IMR-90 (cell line): ENCODE measurements at regions not wholly inside any gene's neighbourhood (a gene's known extent, or its start where the extent isn't known, plus 50 kb on each side); places are given as distances from the start of the nearest gene placed in this dataset.

Source experiments
- CEBPB ChIP-seq: IDR thresholded peaks from 2 replicates; pipeline ENCODE4 v1.6.1; 2012; ENCODE audit warnings: low read depth, low read length, improper control_type of control experiment
- CHD1 ChIP-seq: IDR thresholded peaks from 2 replicates; pipeline ENCODE4 v1.6.1; 2012; ENCODE audit warnings: low read depth, low read length, improper control_type of control experiment
- MAFK ChIP-seq: IDR thresholded peaks from 2 replicates; pipeline ENCODE4 v1.6.1; 2012; ENCODE audit warnings: low read depth, low read length, improper control_type of control experiment
- MXI1 ChIP-seq: IDR thresholded peaks from 2 replicates; pipeline ENCODE4 v1.6.1; 2012; ENCODE audit warnings: low read depth, mild to moderate bottlenecking, low read length, moderate library complexity, borderline replicate concordance
- POLR2A ChIP-seq: IDR thresholded peaks from 2 replicates; pipeline ENCODE4 v1.6.1; 2012; ENCODE audit warnings: mild to moderate bottlenecking, low read depth, low read length
- RAD21 ChIP-seq: IDR thresholded peaks from 2 replicates; pipeline ENCODE4 v1.6.1; 2012; ENCODE audit warnings: low read length, improper control_type of control experiment
- RCOR1 ChIP-seq: IDR thresholded peaks from 2 replicates; pipeline ENCODE4 v1.6.1; 2012; ENCODE audit warnings: mild to moderate bottlenecking, low read length, improper control_type of control experiment; ENCODE audit not compliant: insufficient replicate concordance
- SMC3 ChIP-seq: fragments of 150-350 bp; IDR thresholded peaks from 2 replicates; pipeline ENCODE4 v1.6.1; 2016; ENCODE audit warnings: low read depth, mild to moderate bottlenecking, antibody characterized with exemption, low read length, moderate library complexity
- TF ChIP-seq, protein P1 (sequence below): conservative IDR thresholded peaks from 2 replicates; pipeline ENCODE4 v1.5.1; 2012; ENCODE audit warnings: mild to moderate bottlenecking, low read depth, low read length, improper control_type of control experiment
- TF ChIP-seq, protein P2 (sequence below): fragments of 150-350 bp; IDR thresholded peaks from 2 replicates; pipeline ENCODE4 v1.6.1; 2017; ENCODE audit warnings: mild to moderate bottlenecking, antibody characterized with exemption, low read length, low read depth
- TF ChIP-seq, protein P3 (sequence below): fragments of 150-350 bp; IDR thresholded peaks from 2 replicates; pipeline ENCODE4 v1.6.1; 2016; ENCODE audit warnings: low read depth, mild to moderate bottlenecking, low read length, moderate library complexity, borderline replicate concordance

DNA sequence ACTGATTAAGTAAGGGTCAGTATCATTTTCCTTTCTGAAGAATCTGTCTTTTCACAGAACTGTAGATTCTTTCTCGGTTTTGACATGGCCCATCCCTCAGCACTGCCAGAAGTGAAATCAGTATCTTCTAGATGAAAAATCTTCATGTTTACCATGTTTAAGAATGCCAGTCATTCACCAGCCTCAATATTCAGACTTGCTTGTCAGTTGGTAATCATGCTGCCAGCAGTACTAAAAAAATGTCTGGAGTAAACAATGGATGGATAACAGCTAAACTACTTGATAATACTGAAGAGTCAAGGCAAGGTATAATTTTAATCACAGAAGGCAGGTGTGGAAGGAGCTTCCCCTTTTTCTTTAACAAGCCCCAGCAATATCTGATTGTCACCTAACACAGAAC lies 306.8 kb upstream of the DMAC1 start:
- TF ChIP-seq CHD1 (no peak), POLR2A (no peak), RAD21 (no peak), CEBPB (no peak), RCOR1 (no peak), MXI1 (no peak), MAFK (no peak), SMC3 (no peak)
- TF ChIP-seq, protein P1, sequence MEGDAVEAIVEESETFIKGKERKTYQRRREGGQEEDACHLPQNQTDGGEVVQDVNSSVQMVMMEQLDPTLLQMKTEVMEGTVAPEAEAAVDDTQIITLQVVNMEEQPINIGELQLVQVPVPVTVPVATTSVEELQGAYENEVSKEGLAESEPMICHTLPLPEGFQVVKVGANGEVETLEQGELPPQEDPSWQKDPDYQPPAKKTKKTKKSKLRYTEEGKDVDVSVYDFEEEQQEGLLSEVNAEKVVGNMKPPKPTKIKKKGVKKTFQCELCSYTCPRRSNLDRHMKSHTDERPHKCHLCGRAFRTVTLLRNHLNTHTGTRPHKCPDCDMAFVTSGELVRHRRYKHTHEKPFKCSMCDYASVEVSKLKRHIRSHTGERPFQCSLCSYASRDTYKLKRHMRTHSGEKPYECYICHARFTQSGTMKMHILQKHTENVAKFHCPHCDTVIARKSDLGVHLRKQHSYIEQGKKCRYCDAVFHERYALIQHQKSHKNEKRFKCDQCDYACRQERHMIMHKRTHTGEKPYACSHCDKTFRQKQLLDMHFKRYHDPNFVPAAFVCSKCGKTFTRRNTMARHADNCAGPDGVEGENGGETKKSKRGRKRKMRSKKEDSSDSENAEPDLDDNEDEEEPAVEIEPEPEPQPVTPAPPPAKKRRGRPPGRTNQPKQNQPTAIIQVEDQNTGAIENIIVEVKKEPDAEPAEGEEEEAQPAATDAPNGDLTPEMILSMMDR = no peak
- TF ChIP-seq, protein P2, sequence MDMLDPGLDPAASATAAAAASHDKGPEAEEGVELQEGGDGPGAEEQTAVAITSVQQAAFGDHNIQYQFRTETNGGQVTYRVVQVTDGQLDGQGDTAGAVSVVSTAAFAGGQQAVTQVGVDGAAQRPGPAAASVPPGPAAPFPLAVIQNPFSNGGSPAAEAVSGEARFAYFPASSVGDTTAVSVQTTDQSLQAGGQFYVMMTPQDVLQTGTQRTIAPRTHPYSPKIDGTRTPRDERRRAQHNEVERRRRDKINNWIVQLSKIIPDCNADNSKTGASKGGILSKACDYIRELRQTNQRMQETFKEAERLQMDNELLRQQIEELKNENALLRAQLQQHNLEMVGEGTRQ = no peak
- TF ChIP-seq, protein P3, sequence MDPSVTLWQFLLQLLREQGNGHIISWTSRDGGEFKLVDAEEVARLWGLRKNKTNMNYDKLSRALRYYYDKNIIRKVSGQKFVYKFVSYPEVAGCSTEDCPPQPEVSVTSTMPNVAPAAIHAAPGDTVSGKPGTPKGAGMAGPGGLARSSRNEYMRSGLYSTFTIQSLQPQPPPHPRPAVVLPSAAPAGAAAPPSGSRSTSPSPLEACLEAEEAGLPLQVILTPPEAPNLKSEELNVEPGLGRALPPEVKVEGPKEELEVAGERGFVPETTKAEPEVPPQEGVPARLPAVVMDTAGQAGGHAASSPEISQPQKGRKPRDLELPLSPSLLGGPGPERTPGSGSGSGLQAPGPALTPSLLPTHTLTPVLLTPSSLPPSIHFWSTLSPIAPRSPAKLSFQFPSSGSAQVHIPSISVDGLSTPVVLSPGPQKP = no peak
